PC-3 (cell line): ENCODE measurements at regions not wholly inside any gene's neighbourhood (a gene's known extent, or its start where the extent isn't known, plus 50 kb on each side); places are given as distances from the start of the nearest gene placed in this dataset.

ENCODE experiments used
- CTCF ChIP-seq: fragments of 300-600 bp; sonication (generic); conservative IDR thresholded peaks from 2 replicates; pipeline ENCODE4 v1.5.1; 2017; ENCODE audit warnings: antibody characterized with exemption, low read depth, mild to moderate bottlenecking, low read length
- EZH2 ChIP-seq: fragments of 300-600 bp; sonication (generic); IDR thresholded peaks from one replicate; pipeline ENCODE4 v1.6.1; 2017; ENCODE audit warnings: antibody characterized with exemption, mild to moderate bottlenecking, low read length; ENCODE audit not compliant: unreplicated experiment
- EZH2phosphoT487 ChIP-seq: fragments of 300-600 bp; sonication (generic); IDR thresholded peaks from 2 replicates; pipeline ENCODE4 v1.6.1; 2018; ENCODE audit warnings: mild to moderate bottlenecking, antibody characterized with exemption, low read length, borderline replicate concordance

- TF ChIP-seq CTCF (no peak), EZH2 (no peak), EZH2phosphoT487 (no peak)
Observed at GRCh38 chr9:26266146-26266793, 588.0 kb upstream of the TUSC1 start.
